HG02678 (cell line): ENCODE measurements at regions not wholly inside any gene's neighbourhood (a gene's known extent, or its start where the extent isn't known, plus 50 kb on each side); places are given as distances from the start of the nearest gene placed in this dataset.

ENCODE experiments used
- ATAC-seq: cut with Tn5 transposase; IDR thresholded peaks from one replicate; pipeline ENCODE4 v1.9.1; 2021; ENCODE audit warnings: mild to moderate bottlenecking, moderate library complexity; ENCODE audit not compliant: unreplicated experiment

DNA sequence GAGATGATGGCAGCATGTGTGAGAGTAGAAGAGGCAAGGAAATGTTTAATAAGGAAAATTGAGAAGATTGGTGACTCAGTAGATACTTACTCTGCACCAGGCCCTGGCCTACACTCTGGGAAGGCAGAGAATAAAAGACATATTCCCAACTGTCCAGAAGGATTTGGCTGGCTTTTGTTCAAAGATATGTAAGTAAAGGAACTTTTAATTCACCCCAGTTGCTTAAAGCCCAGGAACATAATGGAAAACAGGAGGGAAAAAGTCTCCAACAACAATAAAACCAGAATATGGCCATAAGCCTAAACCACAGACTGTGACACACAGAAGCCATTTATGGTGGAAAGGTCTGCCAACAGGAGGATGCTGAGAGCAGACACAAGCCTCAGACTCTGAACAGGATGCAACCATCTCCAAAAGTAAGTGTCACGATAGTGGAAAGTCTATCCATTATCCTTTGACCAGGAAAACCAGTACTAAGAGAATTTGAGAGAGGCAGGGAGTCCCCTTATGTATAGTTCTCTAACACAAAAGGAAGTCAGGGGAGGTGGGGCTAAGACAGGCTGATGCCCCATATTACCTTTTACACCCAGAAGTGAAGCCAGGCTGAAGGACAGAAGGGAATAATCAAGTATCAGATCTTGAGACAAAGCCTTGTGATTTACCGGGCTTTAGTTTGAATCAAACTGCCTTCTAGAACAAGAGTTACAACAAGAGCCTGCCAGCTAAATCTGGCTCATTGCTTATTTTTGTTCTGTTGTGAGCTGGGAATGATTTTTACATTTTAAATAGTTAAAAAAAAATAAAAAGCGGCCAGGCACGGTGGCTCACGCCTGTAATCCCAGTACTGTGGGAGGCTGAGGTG is 169.5 kb upstream of the STARD13 start:
- ATAC-seq, result no peak

DNA sequence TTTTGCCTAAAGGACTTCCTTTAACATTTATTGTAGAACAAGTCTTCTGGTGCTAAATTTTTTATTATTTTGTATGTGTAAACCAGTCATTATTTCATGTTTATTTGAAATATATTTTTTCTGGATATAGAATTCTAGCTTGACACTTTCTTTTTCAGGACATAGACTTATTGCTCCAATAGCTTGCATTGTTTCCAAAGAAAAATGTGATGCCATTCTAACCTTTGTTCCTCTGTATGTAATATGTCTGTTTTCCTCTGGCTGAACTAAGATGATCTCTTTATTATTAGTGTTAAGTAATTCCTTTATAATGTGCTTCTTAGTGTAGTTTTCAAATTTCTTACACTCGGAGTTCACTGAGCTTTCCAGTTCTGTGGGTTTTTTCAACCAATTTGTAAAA is 174.1 kb upstream of the STARD13 start:
- ATAC-seq, result no peak

DNA sequence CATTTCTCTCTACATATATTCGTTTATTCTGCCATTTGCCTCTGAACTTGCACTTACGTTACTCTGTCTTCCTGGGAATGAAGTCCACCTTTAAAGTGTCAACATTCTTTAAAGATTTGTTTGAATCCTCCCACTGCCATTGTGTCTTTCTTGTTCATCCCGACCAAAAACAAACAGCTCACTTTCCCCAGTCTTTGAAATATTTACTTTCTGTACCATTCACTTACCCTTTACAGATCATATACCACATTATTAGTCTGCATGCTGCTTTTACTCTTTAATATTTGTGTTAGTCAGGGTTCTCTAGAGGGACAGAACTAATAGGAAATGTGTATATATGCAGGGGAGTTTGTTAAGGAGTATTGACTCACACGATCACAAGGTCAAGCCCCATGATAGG is 176.6 kb upstream of the STARD13 start:
- ATAC-seq, result no peak

- ATAC-seq, result no peak
Observed at GRCh38 chr13:33464345-33464744, 178.8 kb upstream of the STARD13 start.

GRCh38 chr13:33466262-33466661 is 180.7 kb upstream of the STARD13 start:
- ATAC-seq, result no peak

DNA sequence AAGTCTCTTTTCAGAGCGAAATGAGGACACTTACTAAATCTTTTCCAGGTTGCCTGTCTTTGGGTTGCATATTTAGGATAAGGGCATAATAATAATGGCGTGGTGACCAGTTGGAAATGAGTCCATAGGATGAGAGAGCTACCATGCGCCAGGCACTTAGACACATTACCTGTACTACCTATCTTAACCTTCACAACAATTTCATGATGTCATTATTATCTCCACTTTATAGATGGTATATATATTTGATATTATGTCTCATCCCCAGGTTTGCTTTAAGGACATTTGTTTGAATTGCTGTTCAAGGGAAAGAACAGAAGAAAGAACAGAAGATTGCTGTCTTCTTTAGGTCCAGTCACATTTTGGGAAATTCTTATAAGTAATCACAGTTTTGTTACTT is 182.0 kb upstream of the STARD13 start:
- ATAC-seq, result no peak

DNA sequence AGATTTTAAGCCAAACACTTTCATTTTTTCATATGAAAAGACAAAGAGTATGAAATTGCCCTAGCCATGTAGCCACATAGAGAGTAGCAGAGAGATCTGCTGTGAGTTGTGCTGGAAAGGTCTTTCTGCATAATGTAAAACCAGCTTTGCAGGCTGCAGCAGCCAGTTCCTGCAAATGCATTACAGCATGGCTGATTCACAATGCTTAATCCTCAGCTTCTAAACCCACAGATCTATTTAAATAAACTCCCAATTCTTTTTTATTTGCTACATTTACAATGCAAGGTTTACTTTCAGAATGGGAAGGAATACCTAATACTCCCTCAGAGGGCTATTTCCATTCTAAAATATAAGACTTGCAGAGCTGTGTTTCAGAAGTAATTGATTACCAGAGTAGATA is 185.6 kb upstream of the STARD13 start:
- no peak for ATAC-seq

- no peak for ATAC-seq
Observed at GRCh38 chr13:33472446-33472845, 186.9 kb upstream of the STARD13 start.

GRCh38 chr13:33479105-33479504 is 193.6 kb upstream of the STARD13 start:
- ATAC-seq, result no peak

DNA sequence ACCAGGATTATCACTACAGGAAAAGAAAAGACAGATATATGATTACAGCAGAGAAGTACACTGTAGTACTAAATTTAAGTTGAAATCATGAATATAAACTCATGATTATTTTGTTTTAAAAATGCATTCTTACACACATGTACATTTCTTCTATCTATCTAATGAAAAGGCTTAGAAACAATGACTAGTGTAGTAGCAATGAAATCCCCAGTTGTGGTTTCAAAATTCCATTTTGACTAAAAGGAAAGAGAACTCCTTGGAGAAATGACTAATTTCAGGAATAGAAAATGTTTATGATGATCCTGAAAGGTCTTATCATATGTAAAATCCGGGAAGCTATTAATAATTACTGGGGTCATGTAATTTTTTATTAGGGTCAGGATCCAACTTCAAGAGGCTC is 195.0 kb upstream of the STARD13 start:
- ATAC-seq, result no peak

- no peak for ATAC-seq
Observed at GRCh38 chr13:33483471-33483870, 197.9 kb upstream of the STARD13 start.

DNA sequence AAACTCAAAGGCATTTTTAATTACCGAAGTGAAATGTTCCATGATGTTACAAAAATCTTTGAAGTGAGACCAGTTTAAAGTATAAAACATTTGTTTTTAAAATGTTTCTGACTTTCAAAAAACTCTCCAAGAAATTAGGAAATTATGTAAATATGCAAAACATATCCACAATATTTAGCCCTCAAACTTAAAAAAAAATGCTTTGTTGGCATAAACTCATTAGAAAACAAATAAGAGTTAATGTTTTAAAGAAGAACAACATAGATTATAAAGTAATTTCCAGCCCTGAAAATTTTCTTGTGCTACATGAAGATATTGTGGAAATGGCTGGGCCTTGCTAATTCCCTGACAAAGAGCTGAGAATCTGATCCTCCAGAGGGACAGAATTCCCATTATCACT is 199.7 kb upstream of the STARD13 start:
- ATAC-seq, result no peak

DNA sequence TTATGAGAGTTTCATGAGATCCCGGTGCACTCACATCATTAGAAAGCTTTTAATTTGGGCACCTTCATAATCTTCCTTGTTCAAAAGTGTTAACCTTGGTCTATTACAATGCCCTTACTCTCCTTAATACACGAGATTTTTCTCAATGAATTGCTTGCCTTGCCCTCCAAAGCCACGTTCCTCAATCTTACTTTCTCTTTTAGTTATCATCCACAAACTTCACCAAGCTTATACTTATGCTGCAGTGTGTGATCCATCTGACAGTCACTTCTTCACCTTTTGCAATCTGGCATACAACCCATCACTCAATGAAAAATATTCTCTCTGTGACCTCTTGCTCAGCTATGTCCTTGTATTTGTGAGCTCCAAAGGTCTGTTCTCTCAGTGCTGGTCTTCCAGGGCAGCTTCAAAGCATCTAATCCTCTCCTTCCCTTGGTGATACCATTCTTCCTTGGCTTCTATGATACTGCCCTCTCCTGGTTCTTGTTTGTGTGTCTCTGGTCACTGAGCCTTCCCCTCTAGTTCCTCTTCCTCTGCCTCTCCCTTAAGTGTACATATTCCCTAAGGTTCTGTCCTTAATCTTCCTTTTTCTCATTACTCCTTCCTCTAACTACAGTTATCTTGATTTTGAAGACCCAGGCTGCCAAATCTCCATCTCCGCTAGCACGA is 202.2 kb upstream of the STARD13 start:
- peak; percentile 66 for ATAC-seq

DNA sequence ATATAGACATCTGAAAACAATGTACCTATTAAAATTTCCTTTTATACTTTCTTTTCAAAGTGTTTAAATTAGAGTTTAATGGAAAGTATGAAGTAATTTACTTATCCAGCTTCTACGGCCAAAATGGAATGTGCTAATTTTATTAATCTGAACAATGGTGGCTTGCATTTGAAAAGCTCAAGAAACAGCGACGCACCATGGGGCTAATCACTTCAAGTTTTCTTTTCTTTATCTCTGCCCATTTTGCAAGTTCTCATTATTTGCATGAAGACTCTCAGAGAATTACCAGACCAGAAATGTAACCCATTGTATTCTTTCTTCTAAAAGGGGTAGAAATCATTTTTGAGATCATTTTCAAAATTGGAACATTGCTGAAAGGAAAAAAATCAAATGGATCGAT is 204.0 kb upstream of the STARD13 start:
- no peak for ATAC-seq

DNA sequence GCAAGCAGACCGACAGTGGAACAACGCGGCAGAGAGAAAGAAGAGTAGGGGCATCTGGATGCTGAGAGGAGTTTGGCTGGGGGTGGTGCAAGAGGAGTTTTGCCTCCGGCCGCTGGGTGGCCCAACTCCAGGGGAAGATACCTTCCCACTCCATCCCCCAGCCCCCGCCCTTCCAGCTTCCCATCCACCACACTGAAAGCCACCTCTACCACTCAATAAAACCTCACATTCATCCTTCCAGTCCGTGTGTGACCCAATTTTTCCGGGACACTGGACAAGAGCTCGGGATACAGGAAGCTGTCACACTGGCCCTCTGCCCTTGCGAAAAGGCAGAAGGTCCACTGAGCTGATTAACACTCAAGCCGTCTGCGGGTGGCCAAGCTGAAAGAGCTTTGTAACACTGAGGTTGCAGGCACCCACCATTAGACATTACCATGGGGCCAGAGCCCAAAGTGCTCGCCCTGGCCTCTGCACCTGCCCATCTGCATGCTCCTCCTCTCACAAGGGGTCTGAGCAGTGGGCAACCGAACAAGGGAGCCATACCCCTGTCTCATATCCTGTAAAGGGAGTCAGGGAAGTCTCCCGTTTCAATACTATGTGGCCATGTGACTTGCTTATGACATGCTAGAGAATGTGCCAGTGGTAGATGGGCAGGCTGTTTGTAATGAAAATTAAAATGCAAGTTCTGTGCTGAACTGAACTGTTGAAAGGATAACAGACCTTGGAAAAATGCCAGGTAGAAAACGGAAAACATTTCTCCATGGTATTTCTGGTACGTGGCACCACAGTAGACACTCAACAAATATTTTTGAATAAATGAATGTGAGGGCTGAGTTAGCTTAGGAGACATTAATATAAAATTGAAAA is 205.1 kb upstream of the STARD13 start:
- no peak for ATAC-seq

DNA sequence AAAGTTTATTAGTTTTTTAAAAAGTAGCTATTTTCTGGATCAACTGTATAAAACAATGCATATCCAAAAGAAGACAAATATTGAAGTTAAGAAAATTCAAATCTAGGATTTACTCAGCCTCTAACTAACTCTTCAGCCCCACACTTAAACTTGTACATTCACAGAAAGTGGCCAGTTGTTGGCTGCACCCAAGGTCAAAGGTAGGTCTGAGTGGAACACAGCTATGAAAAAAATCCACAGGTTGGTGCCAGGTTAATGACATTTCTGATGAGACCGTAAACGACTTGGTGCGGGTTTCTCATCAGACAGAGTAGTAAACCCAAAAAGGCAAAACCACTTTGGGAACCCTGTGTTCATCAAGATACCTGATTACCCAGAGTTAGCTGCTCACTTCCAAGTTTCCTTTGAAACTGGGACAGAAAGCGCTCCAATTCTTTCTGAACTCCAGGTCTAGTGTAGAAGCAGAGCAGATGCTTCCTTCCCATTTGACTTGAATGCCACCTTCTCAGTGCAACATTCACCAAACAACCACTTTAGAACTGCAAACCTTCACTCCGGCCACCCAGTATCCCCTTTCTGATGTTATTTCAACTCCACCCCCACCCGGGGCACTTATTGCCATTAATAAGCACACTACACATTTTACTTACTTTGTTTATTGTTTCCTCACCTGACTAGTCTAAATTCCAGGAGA is 208.3 kb upstream of the STARD13 start:
- ATAC-seq, result no peak

DNA sequence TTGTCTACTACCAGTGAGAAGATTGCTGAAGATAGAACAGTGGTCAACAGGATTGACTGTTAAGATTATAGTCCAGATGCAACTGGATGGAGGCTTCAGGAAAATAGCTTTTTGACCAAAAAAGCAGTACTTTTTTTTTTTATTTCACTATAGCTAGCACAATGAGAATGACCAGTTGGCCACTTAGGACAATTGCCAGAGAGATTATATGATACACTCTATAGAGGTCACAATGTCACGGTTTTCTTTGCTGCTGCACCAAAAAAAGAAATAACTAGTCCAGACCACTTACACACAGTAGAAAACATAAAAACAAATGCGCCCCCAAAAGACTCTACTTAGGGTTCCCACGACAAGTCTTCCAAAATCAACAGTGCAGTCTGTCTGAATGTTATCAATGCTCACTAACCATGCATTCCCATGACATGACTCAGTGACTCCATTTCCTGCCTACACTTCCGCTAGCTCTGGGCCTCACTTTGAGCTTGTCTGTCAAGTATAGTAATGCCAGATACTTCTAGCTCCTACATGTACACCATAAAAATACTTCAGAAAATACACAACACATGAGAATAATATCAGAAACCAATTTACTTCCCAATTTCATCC is 209.1 kb upstream of the STARD13 start:
- ATAC-seq, result no peak

DNA sequence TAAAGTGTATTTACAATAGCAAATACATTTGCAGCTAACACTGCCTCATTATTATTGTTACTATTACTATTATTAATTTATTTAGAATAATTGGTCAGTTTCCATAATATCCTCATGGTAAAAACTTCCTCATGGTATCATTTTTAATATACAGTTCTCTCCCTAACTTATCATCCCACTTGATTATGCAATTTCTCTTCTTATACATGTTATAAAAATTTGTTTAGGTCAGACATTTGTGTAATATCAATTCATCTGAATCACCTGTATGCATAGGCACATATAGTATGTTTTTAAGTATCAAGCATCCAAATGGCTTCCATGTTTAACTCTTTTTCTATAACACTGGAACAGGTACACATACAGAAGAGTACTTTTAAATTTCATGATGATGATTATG is 210.8 kb upstream of the STARD13 start:
- no peak for ATAC-seq

DNA sequence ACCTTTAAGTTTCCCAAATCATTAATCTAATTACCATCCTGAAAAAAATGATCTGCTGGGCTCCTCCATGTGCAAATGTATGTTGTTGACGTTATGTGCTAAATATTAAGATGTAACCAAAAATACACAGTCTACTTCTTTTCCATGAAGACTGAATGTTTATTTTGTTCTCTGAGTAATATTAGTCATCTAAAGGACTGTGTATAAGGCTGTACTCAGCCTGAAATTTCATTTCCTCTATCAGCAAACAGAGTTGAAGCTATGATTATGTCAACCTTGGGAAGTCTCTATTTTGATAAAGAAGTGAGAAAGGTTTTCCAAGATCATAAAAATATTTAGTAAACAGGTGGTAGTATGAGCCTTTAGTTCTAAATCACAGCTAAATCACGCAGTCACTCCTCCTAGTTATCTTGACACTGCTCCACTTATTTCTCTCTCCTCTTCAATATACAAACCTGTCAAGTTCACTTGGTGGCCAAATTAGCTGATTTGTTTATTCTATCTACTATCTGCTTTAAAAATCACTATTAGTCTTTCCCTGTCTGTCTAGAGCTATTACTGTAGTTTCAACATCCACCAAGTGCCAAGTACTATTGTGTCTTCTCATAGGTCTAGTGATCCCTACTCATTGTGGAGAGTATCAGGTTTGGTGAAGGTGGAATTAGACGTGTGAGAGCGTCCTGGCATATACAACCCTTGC is 211.7 kb upstream of the STARD13 start:
- no peak for ATAC-seq

- ATAC-seq, result no peak
Observed at GRCh38 chr13:33508060-33508459, 222.5 kb upstream of the STARD13 start.
